ENCODE measurements at regions not wholly inside any gene's neighbourhood (a gene's known extent, or its start where the extent isn't known, plus 50 kb on each side); places are given as distances from the start of the nearest gene placed in this dataset.

GRCh38 chr18:25599443-25599842 is 247.5 kb upstream of the ZNF521 start:
- in situ Hi-C loops (cut with MboI; ENCODE audit: low pct_unique_long_range_greater_than_20kb, low sequenced_read_pairs, unreplicated experiment), result no loop called here
- no peak for DNase-seq (ENCODE audit: low spot score)
- no peak for TF ChIP-seq CTCF (IDR thresholded peaks at IDR 0.05; ENCODE audit: extremely low read depth, insufficient read depth, missing control alignments)

- in situ Hi-C loops (cut with MboI; ENCODE audit: low pct_unique_long_range_greater_than_20kb, low sequenced_read_pairs, unreplicated experiment), result no loop called here
- DNase-seq (ENCODE audit: low spot score), result no peak
- TF ChIP-seq CTCF (IDR thresholded peaks at IDR 0.05; ENCODE audit: extremely low read depth, insufficient read depth, missing control alignments), result no peak
Observed at GRCh38 chr18:25597476-25597875, 245.5 kb upstream of the ZNF521 start.

- in situ Hi-C loops (cut with MboI; ENCODE audit: low pct_unique_long_range_greater_than_20kb, low sequenced_read_pairs, unreplicated experiment), result no loop called here
- no peak for TF ChIP-seq CTCF (IDR thresholded peaks at IDR 0.05; ENCODE audit: extremely low read depth, insufficient read depth, missing control alignments)
- DNase-seq (ENCODE audit: low spot score), result no peak
Observed at GRCh38 chr18:25595274-25596060, 243.5 kb upstream of the ZNF521 start.

GRCh38 chr18:25594351-25594750 is 242.4 kb upstream of the ZNF521 start:
- in situ Hi-C loops (cut with MboI; ENCODE audit: low pct_unique_long_range_greater_than_20kb, low sequenced_read_pairs, unreplicated experiment), result no loop called here
- TF ChIP-seq CTCF (IDR thresholded peaks at IDR 0.05; ENCODE audit: extremely low read depth, insufficient read depth, missing control alignments), result no peak
- DNase-seq (ENCODE audit: low spot score), result no peak

- DNase-seq (ENCODE audit: low spot score), result no peak
- in situ Hi-C loops (cut with MboI; ENCODE audit: low pct_unique_long_range_greater_than_20kb, low sequenced_read_pairs, unreplicated experiment), result no loop called here
Observed at GRCh38 chr18:25592804-25593360, 240.9 kb upstream of the ZNF521 start.

GRCh38 chr18:25590456-25590855 is 238.5 kb upstream of the ZNF521 start:
- TF ChIP-seq CTCF (IDR thresholded peaks at IDR 0.05; ENCODE audit: extremely low read depth, insufficient read depth, missing control alignments), result no peak
- in situ Hi-C loops (cut with MboI; ENCODE audit: low pct_unique_long_range_greater_than_20kb, low sequenced_read_pairs, unreplicated experiment), result no loop called here

More at GRCh38 chr18:25592804-25593360, 240.9 kb upstream of the ZNF521 start:
- TF ChIP-seq CTCF (IDR thresholded peaks at IDR 0.05; ENCODE audit: extremely low read depth, insufficient read depth, missing control alignments), result no peak

More at GRCh38 chr18:25590456-25590855, 238.5 kb upstream of the ZNF521 start:
- DNase-seq (ENCODE audit: low spot score), result no peak

All from GM13977 (cell line).